Hepatic stellate cell (primary cell): ENCODE measurements at regions not wholly inside any gene's neighbourhood (a gene's known extent, or its start where the extent isn't known, plus 50 kb on each side); places are given as distances from the start of the nearest gene placed in this dataset.
"Not testable (repeated sequence)": the region's sequence is repeated elsewhere in the genome, so short reads cannot be mapped to it uniquely, and the experiment has no call there.

ENCODE experiments used
- DNase-seq: peaks from one replicate; pipeline ENCODE4 v3.0.0; 2011; ENCODE audit warnings: low spot score

DNA sequence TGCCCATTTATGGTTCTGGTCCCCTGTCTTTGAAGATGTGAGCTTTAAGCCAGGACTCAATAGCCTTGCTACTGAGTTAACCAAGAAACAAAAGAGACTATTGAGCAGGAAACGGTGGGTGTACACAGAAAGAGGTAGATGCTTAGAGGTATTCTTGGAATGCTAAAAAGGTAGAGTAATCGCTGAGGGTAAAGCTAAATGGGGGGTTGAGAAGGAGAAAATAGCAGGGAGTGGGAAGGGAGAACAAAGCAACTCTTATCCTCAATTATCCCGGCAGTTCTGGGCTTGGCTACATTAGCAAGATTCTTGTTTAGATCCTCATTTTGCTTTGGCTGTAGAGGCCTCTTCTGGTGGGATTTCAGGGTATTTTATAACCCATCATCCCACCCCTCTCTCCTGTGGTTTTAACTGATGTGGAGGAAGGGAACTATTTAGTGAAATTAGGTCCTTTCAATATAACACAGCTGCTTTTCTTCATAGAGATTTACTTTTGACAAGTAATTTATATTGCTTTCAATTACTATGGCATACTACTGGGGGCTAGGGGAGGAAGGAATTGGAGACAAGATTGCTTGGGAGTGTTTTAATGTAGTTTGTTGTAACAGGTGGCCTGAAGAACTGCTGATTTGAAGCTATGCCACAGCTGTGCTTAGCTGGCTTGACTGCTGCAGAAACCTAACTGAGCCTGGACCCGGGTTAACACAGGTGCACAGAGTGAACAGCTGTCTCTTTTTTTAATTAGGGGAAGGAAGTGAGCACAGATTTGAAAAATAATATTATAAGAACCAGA lies 234.3 kb upstream of the CCDC54 start:
- no peak for DNase-seq

DNA sequence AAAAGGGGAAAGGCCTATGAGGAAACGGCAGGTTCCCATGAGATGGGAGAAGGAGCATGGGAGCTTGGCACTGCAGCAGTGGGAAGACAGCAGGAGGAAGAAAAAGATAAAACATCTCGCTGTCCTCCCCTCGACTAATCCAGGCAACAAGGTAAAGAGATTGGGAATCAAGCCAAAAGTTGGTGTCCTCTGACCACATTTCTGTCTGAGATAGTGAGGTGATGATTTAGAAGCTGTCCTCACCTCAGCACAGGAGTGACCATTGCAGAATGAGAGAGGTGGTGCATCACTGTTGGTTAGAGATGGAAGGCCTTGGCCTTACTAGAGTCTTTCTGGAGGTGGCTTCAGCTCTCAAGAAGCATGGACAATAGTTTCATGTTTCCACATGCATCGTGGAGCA lies 226.6 kb upstream of the CCDC54 start:
- no peak for DNase-seq

DNA sequence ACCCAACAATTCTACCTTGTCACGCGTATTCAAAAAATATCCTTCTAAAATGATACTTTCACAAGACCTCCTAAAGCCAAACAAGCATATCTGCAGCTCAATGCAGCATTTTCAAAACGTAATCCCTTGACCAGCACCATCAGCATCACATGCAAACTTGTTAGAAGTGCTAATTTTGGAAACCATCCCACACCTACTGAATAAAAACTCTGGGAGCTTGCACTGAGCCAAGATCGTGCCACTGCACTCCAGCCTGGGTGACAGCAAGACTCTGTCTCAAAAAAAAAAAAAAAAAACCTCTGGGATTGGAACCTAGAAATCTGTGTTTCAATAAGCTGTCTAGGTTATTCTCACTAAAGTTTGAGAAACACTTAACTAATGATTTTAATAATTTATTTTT lies 223.3 kb upstream of the CCDC54 start:
- DNase-seq = no peak

- no peak for DNase-seq
Observed at GRCh38 chr3:107172411-107172810, 204.8 kb upstream of the CCDC54 start.

DNA sequence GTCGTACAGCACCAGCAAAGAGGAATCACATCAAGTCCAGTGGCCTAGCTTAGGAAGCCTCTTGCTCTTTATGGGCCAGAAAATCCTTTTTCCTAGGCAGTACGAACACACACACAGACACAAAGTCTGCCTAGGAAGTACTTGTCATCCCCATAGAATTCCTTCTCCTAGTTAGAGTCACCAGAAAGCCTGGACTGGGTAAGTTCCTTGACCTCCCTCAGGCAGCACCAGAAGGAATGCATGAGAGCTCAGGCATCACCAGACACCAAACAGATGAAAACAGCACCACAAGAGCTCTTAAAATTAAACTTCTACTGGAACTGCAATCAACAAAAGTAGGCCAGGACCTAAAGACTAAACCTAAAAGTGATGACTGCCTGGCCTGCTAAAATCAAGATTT lies 192.9 kb upstream of the CCDC54 start:
- DNase-seq = no peak

DNA sequence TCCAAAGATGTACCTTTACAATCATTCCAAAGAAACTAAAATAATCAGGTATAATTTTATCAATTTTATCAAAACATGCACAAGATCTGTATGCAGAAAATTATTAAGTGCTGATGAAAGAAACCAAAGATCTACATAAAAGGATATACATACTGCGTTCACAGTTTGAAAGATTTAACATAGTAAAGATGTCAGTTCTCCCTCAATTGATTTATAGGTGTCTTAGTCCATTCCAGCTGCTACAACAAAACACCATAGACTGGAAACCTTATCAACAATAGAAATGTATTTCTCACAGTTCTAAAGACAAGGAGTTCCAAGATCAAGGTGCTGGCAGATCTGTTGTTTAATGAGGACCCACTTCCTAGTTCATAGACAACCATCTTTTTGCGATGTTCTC lies 189.0 kb upstream of the CCDC54 start:
- no peak for DNase-seq

DNA sequence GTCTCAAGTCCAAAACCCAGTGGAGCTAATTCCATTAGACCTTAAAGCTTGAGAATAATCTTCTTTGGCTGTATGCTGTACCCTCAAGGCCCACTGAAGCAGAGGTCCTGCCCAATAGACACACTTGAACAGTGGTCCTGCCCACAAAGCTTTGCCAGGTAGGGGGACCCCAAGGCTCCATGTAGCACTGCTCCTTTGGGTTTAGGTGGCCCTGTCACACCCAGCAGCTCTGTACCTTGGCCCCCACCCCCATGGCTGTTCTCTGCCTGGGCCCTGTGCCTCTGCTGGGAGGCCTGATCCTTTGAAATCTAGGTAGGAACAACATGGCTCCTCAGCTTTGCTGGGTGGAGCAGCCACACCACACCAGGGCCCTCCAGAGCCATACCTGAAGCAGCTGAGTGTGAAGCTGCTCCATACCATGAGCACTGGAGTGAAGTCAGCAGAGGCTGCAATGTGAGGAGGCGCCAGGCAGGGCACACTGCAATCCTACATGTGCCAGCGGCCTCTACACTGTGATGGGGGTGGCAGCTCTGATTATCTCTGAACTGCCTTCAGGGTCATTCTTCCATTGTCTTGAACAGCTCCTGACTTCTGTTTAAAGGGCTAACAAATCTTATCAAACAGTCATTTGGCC lies 188.0 kb upstream of the CCDC54 start:
- DNase-seq = no peak

GRCh38 chr3:107193116-107193515 lies 184.1 kb upstream of the CCDC54 start:
- DNase-seq = no peak

DNA sequence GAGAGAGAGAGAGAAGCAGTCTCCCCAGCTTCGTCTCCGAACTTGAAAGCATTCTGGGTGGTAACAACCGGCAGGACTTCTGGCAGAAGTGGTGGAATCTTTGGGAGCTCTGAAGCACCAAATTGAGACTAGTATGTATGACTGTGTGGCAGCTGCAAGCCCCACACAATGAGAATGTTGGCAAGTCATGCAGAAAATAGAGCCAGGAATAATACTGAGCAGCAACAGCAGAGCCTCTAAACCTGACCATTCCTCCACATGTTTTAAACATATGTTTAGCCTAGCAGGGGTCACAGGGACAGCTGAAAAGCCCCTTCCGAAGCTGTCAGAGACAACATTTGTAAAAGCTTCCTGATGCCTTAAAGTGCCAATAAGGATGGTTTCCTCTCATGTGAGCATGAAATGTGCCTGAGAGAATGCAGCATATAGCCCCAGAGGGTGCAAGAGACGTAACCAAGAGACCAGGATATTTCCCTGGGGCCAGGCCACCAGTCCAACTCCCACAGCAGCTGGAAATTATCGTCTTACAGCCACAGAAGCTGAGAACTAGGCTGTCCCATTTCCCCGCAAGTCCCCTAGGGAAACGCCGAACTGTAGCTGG lies 178.6 kb upstream of the CCDC54 start:
- no peak for DNase-seq

GRCh38 chr3:107201146-107201545 lies 176.1 kb upstream of the CCDC54 start:
- DNase-seq = no peak

DNA sequence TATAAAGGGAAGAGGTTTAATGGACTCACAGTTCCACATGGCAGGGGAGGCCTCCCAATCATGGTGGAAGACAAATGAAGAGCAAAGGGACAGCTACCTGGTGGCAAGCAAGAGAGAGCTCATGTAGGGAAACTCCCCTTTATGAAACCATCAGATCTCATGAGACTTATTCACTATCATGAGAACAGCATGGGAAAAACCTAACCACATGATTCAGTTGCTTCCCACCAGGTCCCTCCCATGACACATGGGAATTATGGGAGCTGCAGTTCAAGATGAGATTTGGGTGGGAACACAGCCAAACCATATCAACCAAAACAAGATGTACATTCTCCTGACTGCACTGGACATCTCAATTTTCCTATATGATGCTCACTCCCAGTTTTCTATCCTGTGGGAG lies 174.4 kb upstream of the CCDC54 start:
- not testable (repeated sequence) for DNase-seq

DNA sequence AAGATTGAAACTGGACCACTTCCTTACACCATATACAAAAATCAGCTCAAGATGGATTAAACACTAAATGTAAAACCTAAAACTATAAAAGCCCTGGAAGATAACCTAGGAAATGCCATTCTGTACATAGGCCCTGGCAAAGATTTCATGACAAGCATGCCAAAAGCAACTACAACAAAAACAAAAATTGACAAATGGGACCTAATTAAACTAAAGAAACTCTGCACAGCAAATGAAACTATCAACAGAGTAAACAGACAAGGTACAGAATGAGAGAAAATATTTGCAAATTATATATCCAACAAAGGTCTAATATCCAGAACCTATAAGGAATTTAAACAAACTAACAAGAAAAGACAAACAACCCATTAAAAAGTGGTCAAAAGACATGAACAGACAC lies 173.1 kb upstream of the CCDC54 start:
- DNase-seq = no peak

- DNase-seq = no peak
Observed at GRCh38 chr3:107205358-107205757, 171.9 kb upstream of the CCDC54 start.

- DNase-seq = no peak
Observed at GRCh38 chr3:107206141-107206540, 171.1 kb upstream of the CCDC54 start.

DNA sequence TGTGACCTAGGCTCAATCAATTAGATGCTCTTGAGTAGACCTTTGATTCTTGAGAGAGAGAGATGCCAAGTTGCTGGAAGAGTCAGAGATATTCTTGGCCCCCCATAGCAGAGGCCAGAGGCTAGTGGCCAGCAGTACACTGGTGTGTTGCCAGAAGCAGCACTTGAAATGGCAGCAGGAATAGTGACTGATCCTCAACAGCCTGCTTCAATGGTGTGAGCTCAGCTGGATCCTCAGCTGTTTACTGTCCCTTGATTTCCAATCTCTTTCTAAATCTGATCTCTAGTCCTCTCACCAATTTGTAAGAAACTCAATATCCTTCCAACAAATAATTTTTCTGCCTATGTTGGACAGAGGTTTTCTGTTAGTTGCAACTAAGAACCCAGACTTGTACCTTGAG lies 170.3 kb upstream of the CCDC54 start:
- DNase-seq = no peak

GRCh38 chr3:107208100-107208499 lies 169.1 kb upstream of the CCDC54 start:
- no peak for DNase-seq

GRCh38 chr3:107208796-107209195 lies 168.4 kb upstream of the CCDC54 start:
- DNase-seq = no peak

- DNase-seq = no peak
Observed at GRCh38 chr3:107209302-107209990, 167.8 kb upstream of the CCDC54 start.

DNA sequence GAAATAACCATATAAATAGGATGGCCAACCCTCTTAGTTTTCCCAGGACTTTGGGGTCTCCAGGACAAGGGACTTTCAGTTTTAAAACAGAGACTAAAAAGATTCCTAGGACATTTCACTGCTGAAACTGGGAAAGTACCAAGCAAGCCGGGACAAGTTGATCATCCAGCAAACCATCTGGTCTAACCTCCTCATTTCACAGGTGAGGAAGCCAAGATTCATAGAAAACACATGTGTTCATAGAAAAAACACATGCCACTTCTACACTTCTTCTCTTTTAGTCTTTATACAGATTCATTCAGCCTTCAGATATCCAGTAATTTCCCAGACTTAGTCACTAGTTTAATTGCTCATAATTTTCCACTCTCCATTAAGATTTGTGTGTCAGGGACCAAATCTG lies 165.6 kb upstream of the CCDC54 start:
- DNase-seq = no peak

DNA sequence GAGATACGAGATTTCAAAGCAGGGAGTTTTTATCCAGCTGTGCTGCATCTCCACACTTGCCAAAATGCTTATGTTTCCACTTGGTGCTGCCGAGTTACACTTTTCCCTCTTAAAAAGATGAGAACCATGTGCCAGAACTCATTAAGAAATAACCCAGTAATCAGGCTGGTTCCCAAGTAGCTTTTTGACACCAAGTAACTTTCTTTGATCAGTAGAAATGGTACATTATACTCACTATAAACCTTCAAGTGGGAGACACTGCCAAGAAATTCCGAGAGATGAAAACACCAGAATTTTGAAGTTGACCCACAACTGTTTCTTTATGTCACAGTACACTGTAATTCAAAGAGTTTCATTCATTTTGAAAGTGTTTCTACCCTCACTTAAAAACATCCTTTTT lies 164.6 kb upstream of the CCDC54 start:
- DNase-seq = no peak

- no peak for DNase-seq
Observed at GRCh38 chr3:107213044-107213669, 164.1 kb upstream of the CCDC54 start.

GRCh38 chr3:107216229-107216628 lies 161.0 kb upstream of the CCDC54 start:
- no peak for DNase-seq
